Right renal pelvis (tissue), 4 donors: ENCODE measurements at regions not wholly inside any gene's neighbourhood (a gene's known extent, or its start where the extent isn't known, plus 50 kb on each side); places are given as distances from the start of the nearest gene placed in this dataset.
"Not testable (repeated sequence)": the region's sequence is repeated elsewhere in the genome, so short reads cannot be mapped to it uniquely, and the experiment has no call there.

ENCODE experiments used
- DNase-seq, 4 donors: peaks; one replicate each; pipeline ENCODE4 v3.0.0-alpha.2; 2013; ENCODE audit warnings: low read depth in 4 of 4, low spot score in 3 of 4, missing footprints in 1 of 4

DNA sequence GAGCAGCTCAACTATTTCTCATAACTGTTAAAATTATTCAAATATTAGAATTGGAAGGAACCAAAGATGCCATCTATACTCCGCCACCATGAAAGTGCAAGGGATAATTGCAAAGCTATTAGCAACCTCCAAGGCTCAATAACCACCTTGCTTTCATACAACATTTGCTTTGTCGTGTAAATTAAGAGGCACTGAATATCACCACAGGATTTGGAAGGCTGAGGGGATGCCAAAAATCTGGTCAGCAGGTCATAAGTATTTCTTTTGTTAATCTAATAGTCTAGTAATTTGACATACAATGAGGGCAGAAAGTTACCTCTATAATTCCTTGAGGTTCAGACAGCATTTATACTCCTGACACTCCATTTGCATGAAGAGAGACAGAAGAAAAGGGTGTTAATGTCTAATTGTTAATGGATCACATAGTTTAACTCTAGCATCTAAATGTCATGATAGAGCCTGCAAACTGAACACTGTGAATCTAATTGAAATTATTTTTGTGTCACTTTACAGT lies 200.9 kb upstream of the DIAPH2 start:
- no peak for DNase-seq

DNA sequence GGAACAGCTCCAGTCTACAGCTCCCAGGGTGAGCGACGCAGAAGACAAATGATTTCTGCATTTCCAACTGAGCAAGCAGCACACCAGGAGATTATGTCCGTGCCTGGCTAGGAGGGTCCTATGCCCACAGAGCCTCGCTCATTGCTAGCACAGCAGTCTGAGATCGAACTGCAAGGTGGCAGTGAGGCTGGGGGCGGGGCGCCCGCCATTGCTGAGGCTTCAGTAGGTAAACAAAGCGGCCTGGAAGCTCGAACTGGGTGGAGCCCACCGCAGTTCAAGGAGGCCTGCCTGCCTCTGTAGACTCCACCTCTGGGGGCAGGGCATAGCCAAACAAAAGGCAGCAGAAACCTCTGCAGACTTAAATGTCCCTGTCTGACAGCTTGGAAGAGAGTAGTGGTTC lies 198.0 kb upstream of the DIAPH2 start:
- DNase-seq, result not testable (repeated sequence)

DNA sequence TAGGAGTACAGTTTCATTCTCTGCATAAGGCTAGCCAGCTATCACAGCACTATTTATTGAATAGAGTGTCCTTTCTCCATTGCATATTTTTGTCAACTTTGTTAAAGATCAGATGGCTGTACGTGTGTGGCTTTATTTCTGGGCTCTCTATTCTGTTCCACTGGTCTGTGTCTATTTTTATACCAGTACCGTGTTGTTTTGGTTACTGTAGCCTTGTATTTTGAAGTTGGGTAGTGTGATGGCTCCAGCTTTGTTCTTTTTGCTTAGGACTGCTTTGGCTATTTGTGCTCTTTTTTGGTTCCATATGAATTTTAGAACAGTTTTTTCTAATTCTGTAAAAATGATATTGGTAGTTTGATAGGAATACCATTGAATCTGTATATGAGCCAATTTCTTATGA lies 182.1 kb upstream of the DIAPH2 start:
- DNase-seq, result no peak

- not testable (repeated sequence) for DNase-seq
These were observed 155.3 kb upstream of the DIAPH2 start for GRCh38 chrX:96529386-96529785.

DNA sequence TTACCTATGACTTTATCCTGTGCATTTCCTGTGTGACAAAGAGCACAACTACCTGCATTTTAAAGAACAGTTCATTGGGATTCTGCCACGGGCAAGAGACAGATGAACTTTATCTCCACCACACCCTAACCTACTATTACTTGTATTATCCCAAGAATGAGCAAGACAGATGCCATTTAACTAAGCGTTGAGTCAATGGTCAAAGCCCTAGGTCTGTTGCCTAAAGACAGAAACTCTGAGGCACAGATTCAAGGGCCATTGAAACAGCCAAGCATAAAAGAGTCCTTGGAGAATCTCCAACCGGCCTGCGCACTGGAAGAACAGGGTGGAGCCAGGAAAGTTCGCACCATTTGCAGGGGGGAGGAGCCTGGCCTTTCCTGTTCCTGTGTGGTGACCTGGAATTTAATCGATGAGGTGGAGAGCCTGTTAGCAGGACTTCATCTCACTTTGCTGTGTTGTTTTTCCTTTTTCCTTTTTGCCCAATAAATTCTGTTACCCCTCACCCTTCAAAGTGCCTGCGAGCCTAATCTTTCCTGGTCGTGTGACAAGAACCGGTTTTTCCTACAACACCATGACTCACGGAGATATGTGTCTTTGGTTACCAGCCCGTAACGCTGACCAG lies 146.4 kb upstream of the DIAPH2 start:
- no peak for DNase-seq

- DNase-seq, result no peak
These were observed 144.5 kb upstream of the DIAPH2 start for GRCh38 chrX:96540111-96540631.

DNA sequence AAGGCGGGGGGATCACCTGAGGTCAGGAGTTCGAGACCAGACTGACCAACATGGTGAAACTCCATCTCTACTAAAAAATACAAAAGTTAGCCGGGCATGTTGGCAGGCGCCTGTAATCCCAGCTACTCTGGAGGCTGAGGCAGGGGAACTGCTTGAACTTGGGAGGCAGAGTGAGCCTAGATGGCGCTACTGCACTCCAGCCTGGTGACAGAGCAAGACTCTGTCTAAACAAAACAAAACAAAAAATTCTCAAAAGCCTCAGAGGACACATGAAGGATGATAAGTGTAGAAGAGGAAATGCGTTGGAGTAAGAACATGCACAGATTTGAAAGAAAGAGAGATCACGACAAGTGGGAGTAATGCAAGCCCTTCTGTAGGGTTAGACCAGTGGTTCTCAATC lies 138.4 kb upstream of the DIAPH2 start:
- DNase-seq, result not testable (repeated sequence)

DNA sequence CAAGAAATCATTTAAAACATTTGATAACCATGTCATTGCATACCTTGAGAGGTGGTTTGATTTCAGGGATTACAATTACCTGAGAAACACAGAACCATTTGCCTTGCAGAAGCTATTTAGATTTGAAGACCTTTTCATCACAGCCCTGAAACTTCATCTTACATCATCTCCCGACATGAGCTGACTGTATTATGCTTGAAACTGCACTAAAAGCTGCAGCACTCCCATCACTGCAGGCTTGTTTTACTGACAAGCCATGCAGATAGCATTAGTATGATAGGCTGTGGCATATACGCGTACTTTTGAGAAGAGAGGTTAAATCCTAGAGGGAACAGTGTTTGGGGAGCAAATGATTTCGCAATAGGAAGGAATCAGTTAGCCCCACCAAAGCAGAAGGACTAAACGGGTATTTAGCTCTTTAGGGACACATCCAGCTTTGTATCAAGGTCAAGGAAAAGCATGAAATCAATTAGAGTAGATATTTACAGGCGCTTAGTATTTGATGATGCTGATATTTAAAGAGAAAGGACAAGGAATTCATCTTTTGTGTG lies 133.2 kb upstream of the DIAPH2 start:
- DNase-seq, result no peak

GRCh38 chrX:96556886-96557285 lies 127.8 kb upstream of the DIAPH2 start:
- no peak for DNase-seq

DNA sequence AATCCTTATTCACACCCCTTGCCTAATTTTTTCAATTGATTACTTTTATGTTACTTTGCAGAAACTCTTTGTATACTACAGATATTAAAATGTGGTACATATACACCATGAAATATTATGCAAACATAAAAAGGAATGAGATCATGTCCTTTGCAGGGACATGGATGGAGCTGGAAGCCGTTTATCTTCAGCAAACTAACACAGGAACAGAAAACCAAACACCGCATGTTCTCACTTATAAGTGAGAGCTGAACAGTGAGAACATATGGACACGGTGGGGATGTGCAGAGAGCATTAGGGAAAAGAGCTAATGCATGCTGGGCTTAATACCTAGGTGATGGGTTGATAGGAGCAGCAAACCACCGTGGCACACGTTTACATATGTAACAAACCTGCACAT lies 123.5 kb upstream of the DIAPH2 start:
- DNase-seq, result not testable (repeated sequence)

DNA sequence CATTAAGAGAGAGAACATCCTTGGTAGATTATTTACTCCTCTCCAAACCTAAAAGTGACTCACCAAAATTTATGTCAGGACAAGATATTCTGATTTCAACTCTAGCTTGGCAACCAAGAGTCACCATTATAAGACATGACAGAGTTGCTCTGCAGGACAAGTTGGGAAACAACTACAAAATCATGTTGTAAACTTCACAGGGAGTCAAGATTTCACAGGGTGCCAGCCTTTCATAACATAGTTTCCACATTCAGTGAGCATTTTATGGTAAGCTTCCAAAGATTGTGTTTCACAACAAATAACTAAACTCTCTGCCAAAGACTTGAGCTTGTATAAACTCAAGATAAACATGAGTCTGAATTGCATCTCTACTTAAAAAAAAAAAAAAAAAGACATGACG lies 121.0 kb upstream of the DIAPH2 start:
- no peak for DNase-seq

- DNase-seq, result no peak
These were observed 120.0 kb upstream of the DIAPH2 start for GRCh38 chrX:96564595-96564994.

GRCh38 chrX:96566878-96567277 lies 117.8 kb upstream of the DIAPH2 start:
- no peak for DNase-seq

DNA sequence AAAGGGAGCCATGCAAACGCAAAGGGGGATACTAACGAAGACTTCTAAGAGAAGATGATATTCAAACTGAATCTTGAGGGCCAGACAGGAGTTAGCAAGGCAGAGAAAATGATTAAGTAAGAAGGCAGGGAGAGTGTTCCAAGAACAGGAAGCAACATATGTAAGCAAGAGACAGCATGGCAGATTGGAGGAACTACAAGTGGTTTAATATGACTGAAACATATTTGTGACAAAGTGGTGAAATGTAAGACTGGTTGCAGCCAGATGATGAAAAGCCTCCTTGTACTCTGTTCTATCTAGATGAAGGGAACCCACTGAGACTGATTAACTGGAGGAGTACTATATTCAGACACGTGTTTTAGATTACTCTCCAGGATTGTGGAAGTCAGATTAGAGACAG lies 116.6 kb upstream of the DIAPH2 start:
- DNase-seq, result no peak

DNA sequence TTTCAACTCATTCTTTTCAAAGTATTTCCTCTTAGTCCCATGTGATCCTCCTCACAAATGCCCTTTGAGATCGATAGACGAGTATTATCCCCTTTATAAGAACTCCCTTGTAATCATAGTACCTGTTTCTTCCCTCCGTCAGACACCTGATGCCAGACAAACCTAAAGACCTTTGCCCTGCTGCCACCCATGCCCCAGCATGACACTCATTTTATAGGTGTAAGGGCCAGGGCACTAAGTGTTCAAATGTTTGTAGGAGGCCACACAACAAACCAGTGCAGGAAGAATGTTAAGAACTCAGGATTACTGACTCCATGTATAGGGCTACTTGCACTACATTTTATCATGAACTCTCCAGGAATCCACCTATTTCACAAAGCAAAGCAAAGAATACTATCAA lies 115.6 kb upstream of the DIAPH2 start:
- no peak for DNase-seq

DNA sequence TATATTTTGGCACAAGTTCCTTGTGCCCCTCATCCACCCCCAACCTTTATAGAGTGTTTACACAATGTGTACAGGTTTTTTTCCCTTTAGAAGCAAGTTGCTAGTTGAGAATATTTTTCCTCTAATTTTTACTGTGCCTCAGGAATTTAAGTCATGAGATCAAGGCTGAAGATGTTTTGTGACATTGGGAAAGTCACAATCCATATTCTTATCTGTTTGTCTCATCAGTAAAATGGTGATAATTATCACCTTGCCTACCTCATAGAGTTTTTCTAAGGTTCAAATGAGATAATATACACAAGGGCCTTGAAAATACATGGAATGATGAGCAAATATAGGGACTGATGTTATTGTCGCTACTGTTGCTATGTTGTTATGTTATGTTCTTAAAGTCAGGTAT lies 109.6 kb upstream of the DIAPH2 start:
- DNase-seq, result no peak

- no peak for DNase-seq
These were observed 108.3 kb upstream of the DIAPH2 start for GRCh38 chrX:96576368-96576767.

- no peak for DNase-seq
These were observed 105.9 kb upstream of the DIAPH2 start for GRCh38 chrX:96578781-96579180.

DNA sequence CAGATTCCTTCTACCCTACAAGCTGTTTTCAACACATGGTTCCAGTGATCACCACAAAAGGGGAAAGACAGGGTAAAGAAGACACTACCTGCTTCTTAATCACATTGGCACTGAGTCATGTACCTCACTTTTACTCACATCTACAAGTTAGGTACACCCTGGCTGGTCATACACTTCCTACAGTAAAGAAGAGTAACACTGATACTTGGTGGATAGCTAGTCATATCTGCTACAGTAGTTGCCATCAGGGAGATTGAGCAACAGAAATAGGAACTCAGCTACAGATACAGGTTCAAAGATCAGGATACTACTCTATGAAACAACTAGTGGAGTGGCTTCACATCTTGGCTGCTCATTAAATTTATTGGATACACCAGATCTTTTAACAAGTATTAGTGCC lies 105.4 kb upstream of the DIAPH2 start:
- no peak for DNase-seq

DNA sequence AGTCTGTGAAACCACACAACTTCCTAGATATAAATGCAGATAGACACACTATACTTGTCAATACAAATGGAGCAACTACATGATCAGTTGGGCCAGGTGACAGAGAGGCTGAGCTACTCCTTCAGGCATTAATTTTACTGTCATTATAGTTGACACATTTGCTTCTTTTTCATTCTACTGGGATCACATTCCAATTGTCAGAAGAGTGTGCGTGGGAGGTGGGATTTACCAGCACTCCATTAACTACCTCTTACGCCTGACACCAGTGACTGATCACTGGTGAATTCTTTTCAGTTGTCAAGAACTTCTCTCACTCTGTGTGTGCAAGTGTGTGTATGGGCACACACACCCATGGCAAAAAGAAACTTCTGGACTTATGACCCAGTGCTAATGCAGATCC lies 94.2 kb upstream of the DIAPH2 start:
- DNase-seq, result no peak

DNA sequence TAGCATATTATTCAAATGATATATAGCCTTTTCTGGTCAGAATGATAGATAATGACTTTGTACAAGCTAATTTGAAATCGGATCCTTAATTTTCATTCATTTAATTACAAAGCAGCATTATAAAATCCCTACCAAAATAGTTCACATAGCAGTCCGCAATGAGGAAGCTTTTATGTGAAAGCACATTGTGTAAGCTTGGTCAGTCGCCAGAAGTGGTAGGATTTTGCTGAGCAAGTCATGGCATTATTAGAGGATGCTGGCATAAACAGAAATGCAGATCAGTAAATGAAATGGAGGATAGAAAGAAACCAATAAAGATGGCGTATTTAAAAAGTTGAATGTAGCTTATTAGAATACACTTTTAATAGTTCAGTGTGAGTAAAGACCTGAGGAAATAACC lies 93.2 kb upstream of the DIAPH2 start:
- no peak for DNase-seq

DNA sequence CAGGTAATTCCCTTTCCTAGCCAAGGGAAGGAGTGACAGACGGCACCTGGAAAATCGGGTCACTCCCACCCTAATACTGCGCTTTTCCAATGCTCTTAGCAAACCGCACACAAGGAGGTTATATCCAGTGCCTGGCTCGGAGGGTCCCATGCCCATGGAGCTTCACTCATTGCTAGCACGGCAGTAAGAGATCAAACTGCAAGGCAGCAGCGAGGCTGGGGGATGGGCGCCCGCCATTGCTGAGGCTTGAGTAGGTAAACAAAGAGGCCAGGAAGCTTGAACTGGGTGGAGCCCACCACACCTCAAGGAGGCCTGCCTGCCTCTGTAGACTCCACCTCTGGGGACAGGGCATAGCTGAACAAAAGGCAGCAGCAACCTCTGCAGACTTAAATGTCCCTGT lies 86.8 kb upstream of the DIAPH2 start:
- DNase-seq, result not testable (repeated sequence)
